ENCODE measurements at regions not wholly inside any gene's neighbourhood (a gene's known extent, or its start where the extent isn't known, plus 50 kb on each side); places are given as distances from the start of the nearest gene placed in this dataset.
"Not testable (repeated sequence)": the region's sequence is repeated elsewhere in the genome, so short reads cannot be mapped to it uniquely, and the experiment has no call there.

DNA sequence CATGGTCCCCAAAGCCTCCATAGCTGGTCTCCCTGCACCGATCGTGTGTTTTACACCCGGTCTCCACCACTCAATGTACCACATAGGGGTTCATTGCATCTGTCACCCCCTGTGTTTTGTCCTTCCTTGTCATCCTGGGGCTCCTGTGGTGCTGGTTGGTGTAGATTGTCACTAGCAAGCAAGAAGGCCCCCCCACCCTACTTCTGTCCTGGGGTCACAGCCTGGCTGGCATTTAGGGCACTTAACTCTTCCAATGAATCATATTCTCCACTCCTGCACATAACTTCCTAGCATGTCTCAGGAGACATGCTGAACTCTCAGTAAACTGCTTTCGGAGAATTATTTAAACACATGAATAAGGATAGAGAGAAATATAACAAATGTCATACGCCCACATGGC is 161.4 kb downstream of the BCL2L11 start:
- TF ChIP-seq, protein P1, sequence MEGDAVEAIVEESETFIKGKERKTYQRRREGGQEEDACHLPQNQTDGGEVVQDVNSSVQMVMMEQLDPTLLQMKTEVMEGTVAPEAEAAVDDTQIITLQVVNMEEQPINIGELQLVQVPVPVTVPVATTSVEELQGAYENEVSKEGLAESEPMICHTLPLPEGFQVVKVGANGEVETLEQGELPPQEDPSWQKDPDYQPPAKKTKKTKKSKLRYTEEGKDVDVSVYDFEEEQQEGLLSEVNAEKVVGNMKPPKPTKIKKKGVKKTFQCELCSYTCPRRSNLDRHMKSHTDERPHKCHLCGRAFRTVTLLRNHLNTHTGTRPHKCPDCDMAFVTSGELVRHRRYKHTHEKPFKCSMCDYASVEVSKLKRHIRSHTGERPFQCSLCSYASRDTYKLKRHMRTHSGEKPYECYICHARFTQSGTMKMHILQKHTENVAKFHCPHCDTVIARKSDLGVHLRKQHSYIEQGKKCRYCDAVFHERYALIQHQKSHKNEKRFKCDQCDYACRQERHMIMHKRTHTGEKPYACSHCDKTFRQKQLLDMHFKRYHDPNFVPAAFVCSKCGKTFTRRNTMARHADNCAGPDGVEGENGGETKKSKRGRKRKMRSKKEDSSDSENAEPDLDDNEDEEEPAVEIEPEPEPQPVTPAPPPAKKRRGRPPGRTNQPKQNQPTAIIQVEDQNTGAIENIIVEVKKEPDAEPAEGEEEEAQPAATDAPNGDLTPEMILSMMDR (conservative IDR thresholded peaks at IDR 0.05; ENCODE audit: low read length), result not testable (repeated sequence)
- not testable (repeated sequence) for TF ChIP-seq EZH2phosphoT487 (IDR thresholded peaks at IDR 0.05; ENCODE audit: borderline replicate concordance)
